Activated naive CD8-positive, alpha-beta T cell treated with anti-CD3 and anti-CD28 coated beads, Interleukin-2, amount 50 U/mL, for 24 hours (primary cell): ENCODE measurements at regions not wholly inside any gene's neighbourhood (a gene's known extent, or its start where the extent isn't known, plus 50 kb on each side); places are given as distances from the start of the nearest gene placed in this dataset.

Experiments used
- ATAC-seq: fragments of 150-1000 bp; cut with Tn5 transposase; one replicate; pipeline ENCODE4 v1.10.0; 2021
- DNase-seq: peaks from one replicate; pipeline ENCODE4 v3.0.0; 2021
- H3K27ac Mint-ChIP-seq: one replicate; pipeline ENCODE4 v1.8.0; 2021; ENCODE audit warnings: mild to moderate bottlenecking, mixed read lengths
- H3K27me3 Mint-ChIP-seq: one replicate; pipeline ENCODE4 v1.8.0; 2021; ENCODE audit warnings: mixed read lengths
- H3K36me3 Mint-ChIP-seq: one replicate; pipeline ENCODE4 v1.8.0; 2021; ENCODE audit warnings: low read depth, mixed read lengths
- H3K4me1 Mint-ChIP-seq: one replicate; pipeline ENCODE4 v1.8.0; 2021; ENCODE audit warnings: mixed read lengths
- H3K4me3 Mint-ChIP-seq: one replicate; pipeline ENCODE4 v1.8.0; 2021; ENCODE audit warnings: mild to moderate bottlenecking, moderate library complexity, mixed read lengths
- H3K9me3 Mint-ChIP-seq: one replicate; pipeline ENCODE4 v1.8.0; 2021; ENCODE audit warnings: mixed read lengths

- Mint-ChIP-seq H3K9me3 (no peaks in the 10 kb centered on the region), H3K27ac (no peak overlapping the region), H3K4me1 (peaks cover 2% of the 10 kb centered on the region), H3K27me3 (peaks cover 41% of the 10 kb centered on the region), H3K36me3 (no peaks in the 10 kb centered on the region), H3K4me3 (no peak overlapping the region)
- no peak for ATAC-seq
- no peak for DNase-seq
These were observed 148.2 kb upstream of the GLI2 start for GRCh38 chr2:120587279-120587996.

DNA sequence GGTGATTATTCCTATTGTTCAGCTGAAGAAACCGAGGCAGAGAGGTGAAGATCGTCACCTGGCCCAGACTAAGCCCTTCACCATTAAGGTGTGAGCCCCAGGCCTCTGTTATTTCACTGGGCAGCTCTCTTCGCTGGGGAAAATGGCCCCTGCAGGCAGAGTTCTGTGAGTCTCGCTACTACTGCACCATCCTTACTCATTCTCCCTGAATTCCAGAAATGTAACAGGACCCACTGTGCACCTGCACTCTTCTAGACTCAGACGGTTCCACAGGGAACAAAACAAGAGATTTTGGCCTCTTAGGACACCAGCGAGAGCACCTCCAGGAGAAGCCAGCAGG, 147.7 kb upstream of the GLI2 start:
- H3K27ac Mint-ChIP-seq: no peak overlapping the region
- H3K27me3 Mint-ChIP-seq: peaks cover 38% of the 10 kb centered on the region
- no peak for DNase-seq
- no peak overlapping the region for H3K4me3 Mint-ChIP-seq
- no peak for ATAC-seq
- H3K9me3 Mint-ChIP-seq: no peaks in the 10 kb centered on the region
- no peaks in the 10 kb centered on the region for H3K36me3 Mint-ChIP-seq
- peaks cover 2% of the 10 kb centered on the region for H3K4me1 Mint-ChIP-seq

DNA sequence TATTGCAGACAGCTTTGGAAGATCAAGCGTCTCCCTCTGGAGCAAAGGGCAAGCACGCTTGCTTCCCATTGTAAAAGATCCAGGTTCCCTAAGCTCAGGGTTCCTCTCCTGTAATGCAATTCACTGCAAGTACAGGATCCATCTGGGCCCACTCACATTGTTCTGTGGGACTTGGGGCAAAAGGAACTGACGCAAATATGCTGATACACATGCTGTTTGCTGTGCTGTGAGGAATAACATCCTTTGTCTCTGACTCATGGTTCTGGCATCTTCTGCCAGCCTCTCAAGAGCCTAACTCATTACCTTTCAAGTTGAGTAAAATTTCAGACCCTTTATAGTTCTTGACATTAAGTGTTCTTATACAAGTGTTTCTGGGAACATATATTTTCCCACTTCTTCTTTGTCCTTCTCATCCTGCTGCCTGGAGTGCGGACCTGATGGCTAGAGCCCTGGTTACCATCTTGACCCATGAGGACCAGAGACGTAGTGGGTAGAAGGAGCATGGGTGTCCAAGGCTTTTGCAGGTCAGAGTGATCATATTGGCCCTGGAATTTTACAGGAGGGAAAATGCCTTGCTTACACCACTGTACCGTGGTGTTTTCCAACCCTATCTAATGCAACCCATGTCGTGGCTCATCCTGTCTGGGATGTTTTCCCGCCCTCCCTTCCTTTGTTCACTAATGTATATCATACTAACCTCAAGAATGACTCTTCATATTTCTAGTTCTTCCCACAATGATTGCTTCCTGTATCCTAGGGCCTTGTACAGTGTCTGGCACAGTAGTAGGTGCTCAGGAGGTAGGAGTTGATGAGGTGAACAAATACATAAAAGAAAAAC, 145.7 kb upstream of the GLI2 start:
- H3K4me3 Mint-ChIP-seq: no peak overlapping the region
- H3K27ac Mint-ChIP-seq: no peak overlapping the region
- H3K27me3 Mint-ChIP-seq: peaks cover 34% of the 10 kb centered on the region
- no peaks in the 10 kb centered on the region for H3K36me3 Mint-ChIP-seq
- ATAC-seq (no peak), DNase-seq (no peak)
- no peaks in the 10 kb centered on the region for H3K9me3 Mint-ChIP-seq
- H3K4me1 Mint-ChIP-seq: peaks cover 2% of the 10 kb centered on the region

GRCh38 chr2:120590841-120591240, 144.8 kb upstream of the GLI2 start:
- no peak overlapping the region for H3K27ac Mint-ChIP-seq
- H3K9me3 Mint-ChIP-seq: no peaks in the 10 kb centered on the region
- no peak overlapping the region for H3K4me3 Mint-ChIP-seq
- H3K4me1 Mint-ChIP-seq: peaks cover 2% of the 10 kb centered on the region
- ATAC-seq: no peak
- peaks cover 26% of the 10 kb centered on the region for H3K27me3 Mint-ChIP-seq
- H3K36me3 Mint-ChIP-seq: no peaks in the 10 kb centered on the region
- DNase-seq: no peak

GRCh38 chr2:120591572-120591971, 144.1 kb upstream of the GLI2 start:
- H3K27me3 Mint-ChIP-seq: peaks cover 19% of the 10 kb centered on the region
- peaks cover 2% of the 10 kb centered on the region for H3K4me1 Mint-ChIP-seq
- no peak for ATAC-seq

GRCh38 chr2:120592084-120592483, 143.6 kb upstream of the GLI2 start:
- no peaks in the 10 kb centered on the region for H3K36me3 Mint-ChIP-seq
- no peaks in the 10 kb centered on the region for H3K9me3 Mint-ChIP-seq
- H3K4me3 Mint-ChIP-seq: no peak overlapping the region
- DNase-seq (no peak), ATAC-seq (no peak)
- H3K27me3 Mint-ChIP-seq: peaks cover 17% of the 10 kb centered on the region
- H3K4me1 Mint-ChIP-seq: no peaks in the 10 kb centered on the region
- H3K27ac Mint-ChIP-seq: no peak overlapping the region

More at GRCh38 chr2:120591572-120591971, 144.1 kb upstream of the GLI2 start:
- H3K9me3 Mint-ChIP-seq: no peaks in the 10 kb centered on the region
- H3K27ac Mint-ChIP-seq: no peak overlapping the region
- no peaks in the 10 kb centered on the region for H3K36me3 Mint-ChIP-seq
- no peak overlapping the region for H3K4me3 Mint-ChIP-seq
- DNase-seq: no peak

DNA sequence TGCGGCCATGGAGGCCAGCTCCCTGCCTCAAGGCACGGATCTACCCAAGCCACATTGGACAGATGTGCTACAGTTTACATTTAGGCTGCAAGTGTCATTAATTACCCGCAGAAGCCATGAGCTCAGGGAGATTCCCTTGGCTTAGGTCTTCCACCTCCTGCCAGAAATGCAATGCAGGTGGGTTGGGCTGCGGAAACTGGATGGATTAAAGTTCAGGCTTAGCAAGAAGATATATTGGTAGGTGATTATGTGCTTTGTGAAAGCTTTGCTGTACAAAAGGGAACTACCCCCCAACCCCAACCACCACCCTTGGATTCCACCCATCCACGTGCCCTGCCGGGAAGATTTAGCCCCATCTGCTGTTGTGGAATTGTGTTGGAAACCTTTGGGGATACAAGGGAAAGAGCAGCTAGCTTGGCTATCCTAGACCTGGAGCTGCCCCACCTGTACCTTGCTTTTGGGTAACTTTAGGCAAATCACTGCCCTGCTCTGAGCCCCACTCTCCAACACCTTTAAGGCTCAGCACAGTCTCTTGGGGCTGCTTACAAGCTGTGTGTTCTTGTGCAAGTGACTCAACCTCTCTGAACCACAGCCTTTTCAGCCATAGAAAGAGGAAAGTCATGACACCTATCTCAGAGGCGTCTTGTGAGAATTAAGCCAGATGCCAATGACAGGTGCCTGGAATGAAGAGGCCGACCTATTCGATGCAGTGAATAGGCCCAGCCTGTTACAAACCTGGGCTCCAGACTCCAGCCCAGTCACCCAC, 141.6 kb upstream of the GLI2 start:
- Mint-ChIP-seq H3K27ac (no peak overlapping the region), H3K4me3 (no peak overlapping the region), H3K27me3 (peaks cover 2% of the 10 kb centered on the region), H3K9me3 (no peaks in the 10 kb centered on the region), H3K36me3 (no peaks in the 10 kb centered on the region), H3K4me1 (no peaks in the 10 kb centered on the region)
- DNase-seq (no peak), ATAC-seq (no peak)

GRCh38 chr2:120594856-120595685, 140.6 kb upstream of the GLI2 start:
- ATAC-seq (no peak), DNase-seq (no peak)
- H3K4me3 Mint-ChIP-seq: no peak overlapping the region
- H3K36me3 Mint-ChIP-seq: no peaks in the 10 kb centered on the region
- H3K4me1 Mint-ChIP-seq: no peaks in the 10 kb centered on the region
- H3K27ac Mint-ChIP-seq: no peak overlapping the region
- H3K9me3 Mint-ChIP-seq: no peaks in the 10 kb centered on the region
- H3K27me3 Mint-ChIP-seq: no peaks in the 10 kb centered on the region

- no peaks in the 10 kb centered on the region for H3K27me3 Mint-ChIP-seq
- no peaks in the 10 kb centered on the region for H3K4me1 Mint-ChIP-seq
- no peaks in the 10 kb centered on the region for H3K36me3 Mint-ChIP-seq
- ATAC-seq (no peak), DNase-seq (no peak)
- no peaks in the 10 kb centered on the region for H3K9me3 Mint-ChIP-seq
- no peak overlapping the region for H3K27ac Mint-ChIP-seq
- H3K4me3 Mint-ChIP-seq: no peak overlapping the region
These were observed 139.9 kb upstream of the GLI2 start for GRCh38 chr2:120595739-120596138.

GRCh38 chr2:120596191-120596811, 139.4 kb upstream of the GLI2 start:
- Mint-ChIP-seq H3K36me3 (no peaks in the 10 kb centered on the region), H3K4me3 (no peak overlapping the region), H3K9me3 (no peaks in the 10 kb centered on the region), H3K27ac (no peak overlapping the region), H3K27me3 (no peaks in the 10 kb centered on the region), H3K4me1 (no peaks in the 10 kb centered on the region)
- DNase-seq (no peak), ATAC-seq (no peak)

GRCh38 chr2:120596990-120597594, 138.6 kb upstream of the GLI2 start:
- no peak overlapping the region for H3K27ac Mint-ChIP-seq
- H3K9me3 Mint-ChIP-seq: no peaks in the 10 kb centered on the region
- DNase-seq: no peak
- H3K27me3 Mint-ChIP-seq: no peaks in the 10 kb centered on the region
- H3K4me1 Mint-ChIP-seq: no peaks in the 10 kb centered on the region
- no peak overlapping the region for H3K4me3 Mint-ChIP-seq
- no peak for ATAC-seq
- no peaks in the 10 kb centered on the region for H3K36me3 Mint-ChIP-seq

- H3K4me3 Mint-ChIP-seq: no peak overlapping the region
- no peak overlapping the region for H3K27ac Mint-ChIP-seq
- no peaks in the 10 kb centered on the region for H3K36me3 Mint-ChIP-seq
- H3K27me3 Mint-ChIP-seq: no peaks in the 10 kb centered on the region
- no peaks in the 10 kb centered on the region for H3K9me3 Mint-ChIP-seq
- no peaks in the 10 kb centered on the region for H3K4me1 Mint-ChIP-seq
- DNase-seq (no peak), ATAC-seq (no peak)
These were observed 138.0 kb upstream of the GLI2 start for GRCh38 chr2:120597595-120598193.

DNA sequence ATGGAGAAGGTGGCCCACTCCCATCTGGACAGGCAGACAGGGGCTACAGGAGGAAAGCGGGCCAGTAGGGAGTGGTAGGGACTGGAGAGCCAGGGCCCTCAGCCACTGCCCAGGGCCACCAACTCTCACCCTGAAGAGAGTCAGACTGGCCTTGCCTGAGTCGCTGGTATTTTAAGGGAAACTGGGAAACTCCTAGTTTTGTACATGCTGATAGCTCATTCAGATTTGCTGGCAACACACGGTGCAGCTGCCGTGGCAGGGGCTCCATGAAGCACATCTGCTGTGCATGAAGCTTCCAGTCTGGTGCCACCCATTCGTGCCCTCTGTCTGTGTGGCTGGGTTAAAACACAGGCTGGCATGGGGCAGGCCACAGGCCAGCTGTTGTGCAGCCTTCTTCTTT, 137.3 kb upstream of the GLI2 start:
- Mint-ChIP-seq H3K27me3 (no peaks in the 10 kb centered on the region), H3K9me3 (no peaks in the 10 kb centered on the region), H3K4me1 (no peaks in the 10 kb centered on the region), H3K36me3 (no peaks in the 10 kb centered on the region), H3K27ac (no peak overlapping the region), H3K4me3 (no peak overlapping the region)
- DNase-seq: no peak
- ATAC-seq: no peak
